ENCODE measurements at regions not wholly inside any gene's neighbourhood (a gene's known extent, or its start where the extent isn't known, plus 50 kb on each side); places are given as distances from the start of the nearest gene placed in this dataset.

- DNase-seq (ENCODE audit: low read depth, low spot score), result no peak
- no peaks in the 10 kb centered on the region for H3K9me3 ChIP-seq (ENCODE audit: insufficient read depth, low read length)
- H3K36me3 ChIP-seq (ENCODE audit: insufficient read depth, insufficient read length, low read length), result no peaks in the 10 kb centered on the region
- H3K4me1 ChIP-seq (ENCODE audit: insufficient read depth, insufficient read length), result no peaks in the 10 kb centered on the region
- no peaks in the 10 kb centered on the region for H3K27me3 ChIP-seq (ENCODE audit: insufficient read depth, insufficient read length)
- no peak overlapping the region for H3K9ac ChIP-seq (ENCODE audit: insufficient read length, low read depth)
- TF ChIP-seq SUZ12 (IDR thresholded peaks at IDR 0.05; ENCODE audit: extremely low read depth, insufficient read depth, insufficient read length) (no peak), YY1 (IDR thresholded peaks at IDR 0.05; ENCODE audit: insufficient read depth, insufficient read length) (no peak), ZNF274 (IDR thresholded peaks at IDR 0.05; ENCODE audit: low read depth, low read length) (no peak)
- H3K4me3 ChIP-seq (ENCODE audit: insufficient read length, low read depth), result no peak overlapping the region
Observed at GRCh38 chr1:212224102-212224501, 61.1 kb upstream of the PPP2R5A start.

GRCh38 chr1:212225416-212225815 is 59.8 kb upstream of the PPP2R5A start:
- H3K9me3 ChIP-seq (ENCODE audit: insufficient read depth, low read length), result no peaks in the 10 kb centered on the region
- no peak overlapping the region for H3K9ac ChIP-seq (ENCODE audit: insufficient read length, low read depth)
- no peak for DNase-seq (ENCODE audit: low read depth, low spot score)
- no peak overlapping the region for H3K4me3 ChIP-seq (ENCODE audit: insufficient read length, low read depth)
- H3K27me3 ChIP-seq (ENCODE audit: insufficient read depth, insufficient read length), result no peaks in the 10 kb centered on the region
- no peak for TF ChIP-seq YY1 (IDR thresholded peaks at IDR 0.05; ENCODE audit: insufficient read depth, insufficient read length)
- TF ChIP-seq SUZ12 (IDR thresholded peaks at IDR 0.05; ENCODE audit: extremely low read depth, insufficient read depth, insufficient read length), result no peak
- no peak for TF ChIP-seq ZNF274 (IDR thresholded peaks at IDR 0.05; ENCODE audit: low read depth, low read length)
- H3K36me3 ChIP-seq (ENCODE audit: insufficient read depth, insufficient read length, low read length), result no peaks in the 10 kb centered on the region
- no peaks in the 10 kb centered on the region for H3K4me1 ChIP-seq (ENCODE audit: insufficient read depth, insufficient read length)

GRCh38 chr1:212225871-212226302 is 59.3 kb upstream of the PPP2R5A start:
- H3K27me3 ChIP-seq (ENCODE audit: insufficient read depth, insufficient read length), result no peaks in the 10 kb centered on the region
- DNase-seq (ENCODE audit: low read depth, low spot score), result no peak
- H3K9ac ChIP-seq (ENCODE audit: insufficient read length, low read depth), result no peak overlapping the region
- no peaks in the 10 kb centered on the region for H3K9me3 ChIP-seq (ENCODE audit: insufficient read depth, low read length)
- TF ChIP-seq ZNF274 (IDR thresholded peaks at IDR 0.05; ENCODE audit: low read depth, low read length) (no peak), YY1 (IDR thresholded peaks at IDR 0.05; ENCODE audit: insufficient read depth, insufficient read length) (no peak), SUZ12 (IDR thresholded peaks at IDR 0.05; ENCODE audit: extremely low read depth, insufficient read depth, insufficient read length) (no peak)
- no peak overlapping the region for H3K4me3 ChIP-seq (ENCODE audit: insufficient read length, low read depth)
- no peaks in the 10 kb centered on the region for H3K36me3 ChIP-seq (ENCODE audit: insufficient read depth, insufficient read length, low read length)
- H3K4me1 ChIP-seq (ENCODE audit: insufficient read depth, insufficient read length), result no peaks in the 10 kb centered on the region

GRCh38 chr1:212226467-212226866 is 58.7 kb upstream of the PPP2R5A start:
- Histone ChIP-seq H3K9me3 (ENCODE audit: insufficient read depth, low read length) (no peaks in the 10 kb centered on the region), H3K9ac (ENCODE audit: insufficient read length, low read depth) (no peak overlapping the region), H3K27me3 (ENCODE audit: insufficient read depth, insufficient read length) (no peaks in the 10 kb centered on the region), H3K4me3 (ENCODE audit: insufficient read length, low read depth) (no peak overlapping the region), H3K4me1 (ENCODE audit: insufficient read depth, insufficient read length) (no peaks in the 10 kb centered on the region), H3K36me3 (ENCODE audit: insufficient read depth, insufficient read length, low read length) (no peaks in the 10 kb centered on the region)
- no peak for TF ChIP-seq SUZ12 (IDR thresholded peaks at IDR 0.05; ENCODE audit: extremely low read depth, insufficient read depth, insufficient read length)
- TF ChIP-seq ZNF274 (IDR thresholded peaks at IDR 0.05; ENCODE audit: low read depth, low read length), result no peak
- TF ChIP-seq YY1 (IDR thresholded peaks at IDR 0.05; ENCODE audit: insufficient read depth, insufficient read length), result no peak
- DNase-seq (ENCODE audit: low read depth, low spot score), result no peak

GRCh38 chr1:212228076-212228475 is 57.1 kb upstream of the PPP2R5A start:
- no peak for DNase-seq (ENCODE audit: low read depth, low spot score)
- H3K4me1 ChIP-seq (ENCODE audit: insufficient read depth, insufficient read length), result no peaks in the 10 kb centered on the region
- no peaks in the 10 kb centered on the region for H3K36me3 ChIP-seq (ENCODE audit: insufficient read depth, insufficient read length, low read length)
- TF ChIP-seq YY1 (IDR thresholded peaks at IDR 0.05; ENCODE audit: insufficient read depth, insufficient read length) (no peak), SUZ12 (IDR thresholded peaks at IDR 0.05; ENCODE audit: extremely low read depth, insufficient read depth, insufficient read length) (no peak), ZNF274 (IDR thresholded peaks at IDR 0.05; ENCODE audit: low read depth, low read length) (no peak)
- H3K27me3 ChIP-seq (ENCODE audit: insufficient read depth, insufficient read length), result no peaks in the 10 kb centered on the region
- no peak overlapping the region for H3K9ac ChIP-seq (ENCODE audit: insufficient read length, low read depth)
- H3K9me3 ChIP-seq (ENCODE audit: insufficient read depth, low read length), result no peaks in the 10 kb centered on the region
- H3K4me3 ChIP-seq (ENCODE audit: insufficient read length, low read depth), result no peak overlapping the region

- Histone ChIP-seq H3K4me3 (ENCODE audit: insufficient read length, low read depth) (no peak overlapping the region), H3K9me3 (ENCODE audit: insufficient read depth, low read length) (no peaks in the 10 kb centered on the region), H3K27me3 (ENCODE audit: insufficient read depth, insufficient read length) (no peaks in the 10 kb centered on the region), H3K36me3 (ENCODE audit: insufficient read depth, insufficient read length, low read length) (no peaks in the 10 kb centered on the region), H3K4me1 (ENCODE audit: insufficient read depth, insufficient read length) (no peaks in the 10 kb centered on the region), H3K9ac (ENCODE audit: insufficient read length, low read depth) (no peak overlapping the region)
- TF ChIP-seq YY1 (IDR thresholded peaks at IDR 0.05; ENCODE audit: insufficient read depth, insufficient read length) (no peak), ZNF274 (IDR thresholded peaks at IDR 0.05; ENCODE audit: low read depth, low read length) (no peak), SUZ12 (IDR thresholded peaks at IDR 0.05; ENCODE audit: extremely low read depth, insufficient read depth, insufficient read length) (no peak)
- no peak for DNase-seq (ENCODE audit: low read depth, low spot score)
Observed at GRCh38 chr1:212228591-212229119, 56.6 kb upstream of the PPP2R5A start.

- Histone ChIP-seq H3K4me1 (ENCODE audit: insufficient read depth, insufficient read length) (no peaks in the 10 kb centered on the region), H3K9ac (ENCODE audit: insufficient read length, low read depth) (no peak overlapping the region), H3K36me3 (ENCODE audit: insufficient read depth, insufficient read length, low read length) (no peaks in the 10 kb centered on the region), H3K4me3 (ENCODE audit: insufficient read length, low read depth) (no peak overlapping the region), H3K9me3 (ENCODE audit: insufficient read depth, low read length) (no peaks in the 10 kb centered on the region), H3K27me3 (ENCODE audit: insufficient read depth, insufficient read length) (no peaks in the 10 kb centered on the region)
- no peak for TF ChIP-seq YY1 (IDR thresholded peaks at IDR 0.05; ENCODE audit: insufficient read depth, insufficient read length)
- TF ChIP-seq SUZ12 (IDR thresholded peaks at IDR 0.05; ENCODE audit: extremely low read depth, insufficient read depth, insufficient read length), result no peak
- no peak for TF ChIP-seq ZNF274 (IDR thresholded peaks at IDR 0.05; ENCODE audit: low read depth, low read length)
- no peak for DNase-seq (ENCODE audit: low read depth, low spot score)
Observed at GRCh38 chr1:212229654-212230053, 55.6 kb upstream of the PPP2R5A start.

All from NT2/D1 (cell line).